ENCODE measurements at regions not wholly inside any gene's neighbourhood (a gene's known extent, or its start where the extent isn't known, plus 50 kb on each side); places are given as distances from the start of the nearest gene placed in this dataset.

DNA sequence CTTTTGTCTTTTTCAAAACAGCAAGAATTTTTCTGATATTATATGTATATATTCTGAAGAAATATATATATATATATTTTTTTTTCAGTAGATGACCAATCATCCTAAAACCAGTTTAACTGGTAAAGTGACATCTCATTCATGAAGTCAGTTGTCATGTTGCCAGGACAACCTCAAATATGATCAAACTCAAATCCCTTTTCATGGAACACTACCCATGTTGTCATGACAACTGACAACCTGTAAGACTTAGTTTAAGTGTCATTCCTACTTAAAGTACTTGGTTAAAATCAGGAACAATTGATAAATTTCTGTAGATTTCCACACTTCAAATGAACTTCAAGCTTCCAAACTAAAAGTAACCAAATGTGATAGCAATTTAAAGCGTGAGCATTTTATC, 101.8 kb upstream of the ERBB4 start:
- TF ChIP-seq NFATC4 (CRISPR knock-in tag; IDR thresholded peaks at IDR 0.05) (no peak), HMGA2 (CRISPR knock-in tag; IDR thresholded peaks at IDR 0.05) (no peak), RELA (CRISPR knock-in tag; IDR thresholded peaks at IDR 0.05; ENCODE audit: borderline replicate concordance) (no peak), JUN (CRISPR knock-in tag; IDR thresholded peaks at IDR 0.05) (no peak), STAT6 (CRISPR knock-in tag; conservative IDR thresholded peaks at IDR 0.05; ENCODE audit: low read depth) (no peak), FOXK1 (CRISPR knock-in tag; IDR thresholded peaks at IDR 0.05) (no peak), CREM (CRISPR knock-in tag; IDR thresholded peaks at IDR 0.05) (no peak), SP1 (CRISPR knock-in tag; conservative IDR thresholded peaks at IDR 0.05) (no peak)
- TF ChIP-seq, protein P1, sequence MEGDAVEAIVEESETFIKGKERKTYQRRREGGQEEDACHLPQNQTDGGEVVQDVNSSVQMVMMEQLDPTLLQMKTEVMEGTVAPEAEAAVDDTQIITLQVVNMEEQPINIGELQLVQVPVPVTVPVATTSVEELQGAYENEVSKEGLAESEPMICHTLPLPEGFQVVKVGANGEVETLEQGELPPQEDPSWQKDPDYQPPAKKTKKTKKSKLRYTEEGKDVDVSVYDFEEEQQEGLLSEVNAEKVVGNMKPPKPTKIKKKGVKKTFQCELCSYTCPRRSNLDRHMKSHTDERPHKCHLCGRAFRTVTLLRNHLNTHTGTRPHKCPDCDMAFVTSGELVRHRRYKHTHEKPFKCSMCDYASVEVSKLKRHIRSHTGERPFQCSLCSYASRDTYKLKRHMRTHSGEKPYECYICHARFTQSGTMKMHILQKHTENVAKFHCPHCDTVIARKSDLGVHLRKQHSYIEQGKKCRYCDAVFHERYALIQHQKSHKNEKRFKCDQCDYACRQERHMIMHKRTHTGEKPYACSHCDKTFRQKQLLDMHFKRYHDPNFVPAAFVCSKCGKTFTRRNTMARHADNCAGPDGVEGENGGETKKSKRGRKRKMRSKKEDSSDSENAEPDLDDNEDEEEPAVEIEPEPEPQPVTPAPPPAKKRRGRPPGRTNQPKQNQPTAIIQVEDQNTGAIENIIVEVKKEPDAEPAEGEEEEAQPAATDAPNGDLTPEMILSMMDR (IDR thresholded peaks at IDR 0.05), result no peak
- TF ChIP-seq, protein P2, sequence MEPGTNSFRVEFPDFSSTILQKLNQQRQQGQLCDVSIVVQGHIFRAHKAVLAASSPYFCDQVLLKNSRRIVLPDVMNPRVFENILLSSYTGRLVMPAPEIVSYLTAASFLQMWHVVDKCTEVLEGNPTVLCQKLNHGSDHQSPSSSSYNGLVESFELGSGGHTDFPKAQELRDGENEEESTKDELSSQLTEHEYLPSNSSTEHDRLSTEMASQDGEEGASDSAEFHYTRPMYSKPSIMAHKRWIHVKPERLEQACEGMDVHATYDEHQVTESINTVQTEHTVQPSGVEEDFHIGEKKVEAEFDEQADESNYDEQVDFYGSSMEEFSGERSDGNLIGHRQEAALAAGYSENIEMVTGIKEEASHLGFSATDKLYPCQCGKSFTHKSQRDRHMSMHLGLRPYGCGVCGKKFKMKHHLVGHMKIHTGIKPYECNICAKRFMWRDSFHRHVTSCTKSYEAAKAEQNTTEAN (CRISPR knock-in tag; IDR thresholded peaks at IDR 0.05), result no peak
